HG03135 (cell line): ENCODE measurements at regions not wholly inside any gene's neighbourhood (a gene's known extent, or its start where the extent isn't known, plus 50 kb on each side); places are given as distances from the start of the nearest gene placed in this dataset.
"Not testable (repeated sequence)": the region's sequence is repeated elsewhere in the genome, so short reads cannot be mapped to it uniquely, and the experiment has no call there.

Experiments
- ATAC-seq: cut with Tn5 transposase; IDR thresholded peaks from one replicate; pipeline ENCODE4 v1.9.1; 2021; ENCODE audit warnings: mild to moderate bottlenecking, moderate library complexity; ENCODE audit not compliant: unreplicated experiment

- ATAC-seq: no peak
Measured at GRCh38 chr11:96978751-96979150, 588.9 kb downstream of the JRKL start.

GRCh38 chr11:96986516-96986915, 596.7 kb downstream of the JRKL start:
- ATAC-seq: no peak

GRCh38 chr11:96990914-96991313, 601.1 kb downstream of the JRKL start:
- no peak for ATAC-seq

- ATAC-seq: no peak
Measured at GRCh38 chr11:97000481-97000880, 610.7 kb downstream of the JRKL start.

GRCh38 chr11:97007283-97007682, 617.5 kb downstream of the JRKL start:
- no peak for ATAC-seq

- ATAC-seq: no peak
Measured at GRCh38 chr11:97009613-97010012, 619.8 kb downstream of the JRKL start.

- not testable (repeated sequence) for ATAC-seq
Measured at GRCh38 chr11:97010997-97011396, 621.2 kb downstream of the JRKL start.

GRCh38 chr11:97015327-97015726, 625.5 kb downstream of the JRKL start:
- no peak for ATAC-seq

GRCh38 chr11:97019305-97019704, 629.5 kb downstream of the JRKL start:
- no peak for ATAC-seq

GRCh38 chr11:97019754-97020153, 629.9 kb downstream of the JRKL start:
- ATAC-seq: no peak

GRCh38 chr11:97022955-97023354, 633.1 kb downstream of the JRKL start:
- no peak for ATAC-seq

- ATAC-seq: no peak
Measured at GRCh38 chr11:97028836-97029406, 639.1 kb downstream of the JRKL start.

GRCh38 chr11:97033178-97033577, 643.4 kb downstream of the JRKL start:
- no peak for ATAC-seq

- no peak for ATAC-seq
Measured at GRCh38 chr11:97048481-97048880, 658.7 kb downstream of the JRKL start.

GRCh38 chr11:97060184-97060583, 670.4 kb downstream of the JRKL start:
- ATAC-seq: no peak

- no peak for ATAC-seq
Measured at GRCh38 chr11:97069160-97069559, 679.3 kb downstream of the JRKL start.

GRCh38 chr11:97072420-97072819, 682.6 kb downstream of the JRKL start:
- ATAC-seq: no peak

- not testable (repeated sequence) for ATAC-seq
Measured at GRCh38 chr11:97076666-97077065, 686.9 kb downstream of the JRKL start.

- ATAC-seq: no peak
Measured at GRCh38 chr11:97078443-97078842, 688.6 kb downstream of the JRKL start.

- no peak for ATAC-seq
Measured at GRCh38 chr11:97079244-97079643, 689.4 kb downstream of the JRKL start.

GRCh38 chr11:97087419-97087818, 697.6 kb downstream of the JRKL start:
- ATAC-seq: no peak

GRCh38 chr11:97092823-97093222, 703.0 kb downstream of the JRKL start:
- ATAC-seq: no peak

GRCh38 chr11:97102180-97102579, 712.4 kb downstream of the JRKL start:
- ATAC-seq: not testable (repeated sequence)
